ENCODE measurements at regions not wholly inside any gene's neighbourhood (a gene's known extent, or its start where the extent isn't known, plus 50 kb on each side); places are given as distances from the start of the nearest gene placed in this dataset.

DNA sequence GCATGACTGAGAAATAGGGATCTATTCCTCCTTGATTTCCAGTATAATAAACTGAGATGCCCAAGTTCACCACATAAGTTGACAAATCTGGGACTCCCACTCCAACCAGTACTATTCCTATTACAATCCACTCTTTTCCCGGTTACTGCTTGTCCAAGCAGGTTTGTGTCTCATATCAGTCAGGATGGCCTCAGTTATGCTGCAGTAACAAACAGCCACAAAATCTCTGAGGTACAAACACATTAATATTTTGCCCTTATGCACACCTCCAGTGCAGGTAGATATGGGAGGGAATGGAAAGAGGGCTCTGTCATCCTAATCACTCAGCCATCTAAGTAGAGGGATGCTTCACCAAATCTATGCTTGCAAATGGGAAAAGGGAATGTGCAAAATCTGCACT is 207.8 kb downstream of the RAB28 start:
- no peak overlapping the region for H3K4me3 ChIP-seq (ENCODE audit: low read depth, low read length)
- TF ChIP-seq, protein P1, sequence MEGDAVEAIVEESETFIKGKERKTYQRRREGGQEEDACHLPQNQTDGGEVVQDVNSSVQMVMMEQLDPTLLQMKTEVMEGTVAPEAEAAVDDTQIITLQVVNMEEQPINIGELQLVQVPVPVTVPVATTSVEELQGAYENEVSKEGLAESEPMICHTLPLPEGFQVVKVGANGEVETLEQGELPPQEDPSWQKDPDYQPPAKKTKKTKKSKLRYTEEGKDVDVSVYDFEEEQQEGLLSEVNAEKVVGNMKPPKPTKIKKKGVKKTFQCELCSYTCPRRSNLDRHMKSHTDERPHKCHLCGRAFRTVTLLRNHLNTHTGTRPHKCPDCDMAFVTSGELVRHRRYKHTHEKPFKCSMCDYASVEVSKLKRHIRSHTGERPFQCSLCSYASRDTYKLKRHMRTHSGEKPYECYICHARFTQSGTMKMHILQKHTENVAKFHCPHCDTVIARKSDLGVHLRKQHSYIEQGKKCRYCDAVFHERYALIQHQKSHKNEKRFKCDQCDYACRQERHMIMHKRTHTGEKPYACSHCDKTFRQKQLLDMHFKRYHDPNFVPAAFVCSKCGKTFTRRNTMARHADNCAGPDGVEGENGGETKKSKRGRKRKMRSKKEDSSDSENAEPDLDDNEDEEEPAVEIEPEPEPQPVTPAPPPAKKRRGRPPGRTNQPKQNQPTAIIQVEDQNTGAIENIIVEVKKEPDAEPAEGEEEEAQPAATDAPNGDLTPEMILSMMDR (conservative IDR thresholded peaks at IDR 0.05; ENCODE audit: low read depth, low read length): no peak
- no peak for DNase-seq (ENCODE audit: low read depth)

DNA sequence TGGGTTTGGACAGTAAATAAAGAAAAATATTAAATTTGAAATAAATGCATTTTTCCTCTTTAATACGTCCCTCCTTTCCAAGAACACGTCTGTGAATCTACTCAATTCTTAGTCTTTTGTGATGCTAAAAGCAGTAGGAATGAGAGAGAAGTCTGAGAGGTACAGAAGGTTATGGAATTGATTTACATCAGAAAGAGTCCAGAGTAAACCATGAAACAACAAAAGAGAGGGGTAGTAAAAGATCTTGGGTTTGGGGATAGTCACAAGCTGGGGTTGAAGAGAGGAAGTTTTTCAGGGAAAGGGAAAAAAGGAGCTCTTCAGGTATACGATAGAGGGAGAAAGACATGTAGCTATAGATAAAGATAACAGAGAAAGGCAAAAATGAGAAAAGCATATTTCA is 215.4 kb downstream of the RAB28 start:
- H3K4me3 ChIP-seq (ENCODE audit: low read depth, low read length): no peak overlapping the region
- TF ChIP-seq, protein P1 (conservative IDR thresholded peaks at IDR 0.05; ENCODE audit: low read depth, low read length): no peak
- no peak for DNase-seq (ENCODE audit: low read depth)

DNA sequence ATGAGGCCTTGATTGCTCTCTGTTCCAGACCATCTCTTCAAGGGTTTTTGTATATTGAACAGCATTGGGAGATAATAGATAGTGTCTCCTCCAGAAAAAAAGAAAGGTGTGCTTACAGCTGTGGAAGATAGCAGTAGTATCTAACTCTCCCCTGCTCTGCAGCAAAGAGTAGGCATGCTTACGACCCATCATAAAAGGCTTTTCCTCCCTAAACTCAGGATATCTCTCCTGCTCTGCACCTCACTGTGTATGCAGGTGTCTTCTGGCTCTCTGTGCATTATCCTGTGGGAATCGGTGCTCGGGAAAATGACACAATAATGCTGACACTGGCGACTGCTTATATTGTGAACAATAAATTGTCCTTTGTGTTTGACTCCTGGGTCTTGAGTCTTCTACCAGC is 216.0 kb downstream of the RAB28 start:
- H3K4me3 ChIP-seq (ENCODE audit: low read depth, low read length): no peak overlapping the region
- TF ChIP-seq, protein P1 (conservative IDR thresholded peaks at IDR 0.05; ENCODE audit: low read depth, low read length): no peak
- no peak for DNase-seq (ENCODE audit: low read depth)

GRCh38 chr4:13267091-13267490 is 217.0 kb downstream of the RAB28 start:
- TF ChIP-seq, protein P1 (conservative IDR thresholded peaks at IDR 0.05; ENCODE audit: low read depth, low read length): no peak
- no peak overlapping the region for H3K4me3 ChIP-seq (ENCODE audit: low read depth, low read length)
- no peak for DNase-seq (ENCODE audit: low read depth)

DNA sequence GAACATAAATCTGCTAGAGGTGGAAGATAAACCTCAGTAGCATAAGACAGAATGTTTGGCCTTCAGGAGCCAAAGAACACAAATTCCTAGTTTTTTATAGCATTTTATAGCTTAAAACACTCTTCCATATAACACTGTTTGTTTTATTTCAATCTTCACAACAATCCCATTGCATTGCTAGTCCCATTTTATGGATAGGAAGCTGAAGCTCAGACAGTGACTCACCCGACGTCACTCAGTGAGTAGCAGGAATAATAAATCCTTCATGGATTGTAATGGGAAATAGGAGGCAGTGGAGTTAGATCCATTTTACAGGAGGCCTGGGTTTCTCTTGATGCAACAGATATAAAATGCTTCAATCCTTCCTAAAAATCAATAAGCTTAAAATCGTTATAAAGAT is 217.5 kb downstream of the RAB28 start:
- TF ChIP-seq, protein P1 (conservative IDR thresholded peaks at IDR 0.05; ENCODE audit: low read depth, low read length): no peak
- no peak overlapping the region for H3K4me3 ChIP-seq (ENCODE audit: low read depth, low read length)
- DNase-seq (ENCODE audit: low read depth): no peak

GRCh38 chr4:13263967-13264525 is 220.1 kb downstream of the RAB28 start:
- no peak for DNase-seq (ENCODE audit: low read depth)
- no peak overlapping the region for H3K4me3 ChIP-seq (ENCODE audit: low read depth, low read length)
- TF ChIP-seq, protein P1 (conservative IDR thresholded peaks at IDR 0.05; ENCODE audit: low read depth, low read length): no peak

DNA sequence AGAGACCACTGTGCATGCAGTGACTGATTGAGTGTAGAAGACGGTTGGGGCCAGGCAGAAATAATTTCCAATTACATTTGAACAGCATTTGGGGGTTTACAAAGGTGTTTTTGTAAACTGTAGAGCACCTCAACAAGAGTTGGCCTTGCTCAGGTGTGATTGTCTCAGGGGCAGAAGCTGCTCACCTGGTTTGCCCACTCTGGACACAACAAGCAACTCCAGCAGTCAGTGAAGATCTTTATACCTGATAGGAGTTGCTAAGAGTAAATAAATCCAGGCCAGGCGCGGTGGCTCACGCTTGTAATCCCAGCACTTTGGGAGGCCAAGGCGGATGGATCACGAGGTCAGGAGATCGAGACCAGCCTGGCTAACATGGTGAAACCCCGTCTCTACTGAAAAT is 221.3 kb downstream of the RAB28 start:
- TF ChIP-seq, protein P1 (conservative IDR thresholded peaks at IDR 0.05; ENCODE audit: low read depth, low read length): no peak
- no peak for DNase-seq (ENCODE audit: low read depth)
- no peak overlapping the region for H3K4me3 ChIP-seq (ENCODE audit: low read depth, low read length)

All from epithelial cell of proximal tubule (primary cell).